Coronary artery (tissue), 2 donors: ENCODE measurements at regions not wholly inside any gene's neighbourhood (a gene's known extent, or its start where the extent isn't known, plus 50 kb on each side); places are given as distances from the start of the nearest gene placed in this dataset.

Source experiments
- DNase-seq: peaks from one replicate; pipeline ENCODE4 v3.0.0-alpha.2; 2017; ENCODE audit warnings: low spot score
- H3K27ac ChIP-seq, 2 donors: fragments of 200-600 bp; sonication (generic); one replicate each; pipeline ENCODE4 v1.5.1; 2016 to 2019
- H3K4me3 ChIP-seq: fragments of 200-600 bp; sonication (generic); 2 replicates; pipeline ENCODE4 v1.5.1; 2016; ENCODE audit warnings: mild to moderate bottlenecking, moderate library complexity
- CTCF ChIP-seq: fragments of 200-600 bp; sonication (generic); IDR thresholded peaks from one replicate; pipeline ENCODE4 v1.5.1; 2019; ENCODE audit warnings: antibody characterized with exemption

GRCh38 chr2:60299179-60299578 lies 254.3 kb downstream of the BCL11A start:
- Histone ChIP-seq H3K27ac (no peak overlapping the region), H3K4me3 (no peak overlapping the region)
- no peak for TF ChIP-seq CTCF
- no peak for DNase-seq

- Histone ChIP-seq H3K27ac (no peak overlapping the region), H3K4me3 (no peak overlapping the region)
- no peak for DNase-seq
- no peak for TF ChIP-seq CTCF
Observed at GRCh38 chr2:60298006-60298696, 255.3 kb downstream of the BCL11A start.

GRCh38 chr2:60297296-60298005 lies 256.0 kb downstream of the BCL11A start:
- Histone ChIP-seq H3K4me3 (no peak overlapping the region), H3K27ac (no peak overlapping the region)
- no peak for TF ChIP-seq CTCF
- no peak for DNase-seq

GRCh38 chr2:60296219-60296955 lies 257.1 kb downstream of the BCL11A start:
- Histone ChIP-seq H3K27ac (no peak overlapping the region), H3K4me3 (no peak overlapping the region)
- no peak for TF ChIP-seq CTCF
- DNase-seq = no peak

GRCh38 chr2:60295636-60295962 lies 257.9 kb downstream of the BCL11A start:
- DNase-seq = no peak
- Histone ChIP-seq H3K27ac (no peak overlapping the region), H3K4me3 (no peak overlapping the region)
- no peak for TF ChIP-seq CTCF

GRCh38 chr2:60294901-60295635 lies 258.4 kb downstream of the BCL11A start:
- no peak overlapping the region for H3K27ac ChIP-seq
- no peak for TF ChIP-seq CTCF
- no peak for DNase-seq
- H3K4me3 ChIP-seq = no peak overlapping the region
